M059J (cell line): ENCODE measurements at regions not wholly inside any gene's neighbourhood (a gene's known extent, or its start where the extent isn't known, plus 50 kb on each side); places are given as distances from the start of the nearest gene placed in this dataset.

Experiments
- DNase-seq: peaks from one replicate; pipeline ENCODE4 v3.0.0-alpha.2; 2012; ENCODE audit warnings: low read depth

GRCh38 chr19:16022681-16023080 is 53.6 kb upstream of the TPM4 start:
- no peak for DNase-seq

DNA sequence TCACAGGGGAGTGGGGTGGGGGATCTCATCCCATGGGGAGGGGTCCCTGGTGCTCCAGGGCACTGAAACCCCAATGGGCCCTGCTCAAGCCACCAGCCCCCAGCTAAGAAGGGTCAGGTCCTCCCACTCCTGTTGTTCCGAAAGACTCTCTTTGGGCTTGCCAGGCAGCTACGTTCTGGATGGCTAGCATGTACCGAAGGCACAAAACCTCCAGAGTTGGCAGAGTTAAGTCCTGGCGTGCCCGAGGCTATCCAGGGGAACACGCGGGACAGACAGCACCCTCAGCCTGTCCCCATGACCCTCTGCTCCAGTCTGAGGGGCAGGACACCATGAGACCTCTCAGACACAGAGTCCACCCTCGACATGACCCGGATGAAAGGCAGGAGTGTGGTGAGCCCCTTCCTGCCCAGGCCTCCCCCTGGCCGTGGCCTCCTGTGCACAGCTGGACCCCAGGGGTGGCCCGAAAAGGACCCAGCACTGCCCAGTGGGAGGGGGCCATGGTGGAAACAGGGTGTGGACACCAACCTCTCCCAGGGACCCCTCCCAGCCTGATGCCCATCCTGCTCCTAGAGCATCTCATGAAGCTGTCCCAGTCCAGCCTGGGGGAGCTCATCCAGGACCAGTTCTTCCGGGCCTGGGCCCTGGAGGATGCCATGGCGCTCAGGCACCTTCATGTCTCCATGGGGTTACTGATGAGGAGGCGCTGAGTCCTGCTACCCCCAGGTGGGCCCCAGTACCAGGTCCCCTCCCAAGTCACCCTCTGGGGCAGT is 53.0 kb upstream of the TPM4 start:
- DNase-seq, result no peak

DNA sequence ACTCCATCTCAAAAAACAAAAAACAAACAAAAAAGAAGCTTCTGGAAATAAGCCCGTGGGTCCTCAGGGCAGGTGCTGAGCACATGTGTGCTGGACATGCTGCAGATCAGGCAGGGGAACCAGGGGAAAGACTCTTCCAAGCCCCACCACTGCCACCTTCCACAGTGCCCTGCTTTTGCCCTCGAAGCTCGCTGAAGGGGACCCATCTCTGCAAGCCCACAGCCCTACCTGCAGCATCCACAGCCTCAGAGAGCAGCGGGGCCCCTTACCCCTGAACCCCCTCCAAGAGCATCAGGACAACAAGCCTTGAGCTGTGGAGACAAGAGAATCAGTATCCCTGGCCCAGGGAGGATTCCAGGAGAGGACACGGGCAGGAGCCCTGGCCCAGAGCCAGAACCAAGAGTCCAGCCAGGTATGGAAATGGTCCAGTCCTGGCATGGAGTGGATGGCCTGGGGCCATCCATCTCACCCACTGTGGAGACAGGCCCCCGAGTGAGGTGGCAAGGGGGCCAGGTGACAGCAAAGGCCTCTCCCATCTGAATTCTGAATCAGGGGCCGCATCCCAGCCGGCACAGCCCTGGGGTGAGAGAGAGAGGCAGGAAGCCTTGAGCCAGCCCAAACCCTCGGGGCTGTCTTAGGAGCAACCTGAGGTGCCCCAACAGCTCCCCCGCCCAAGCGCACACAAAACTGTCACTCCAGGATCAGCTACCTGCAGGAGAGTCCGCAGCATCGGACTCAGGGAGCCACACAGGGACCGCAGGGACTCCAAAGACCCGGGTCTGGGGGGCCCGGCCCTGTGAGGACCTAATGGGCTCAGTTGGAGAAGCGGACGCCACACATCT is 51.8 kb upstream of the TPM4 start:
- no peak for DNase-seq

DNA sequence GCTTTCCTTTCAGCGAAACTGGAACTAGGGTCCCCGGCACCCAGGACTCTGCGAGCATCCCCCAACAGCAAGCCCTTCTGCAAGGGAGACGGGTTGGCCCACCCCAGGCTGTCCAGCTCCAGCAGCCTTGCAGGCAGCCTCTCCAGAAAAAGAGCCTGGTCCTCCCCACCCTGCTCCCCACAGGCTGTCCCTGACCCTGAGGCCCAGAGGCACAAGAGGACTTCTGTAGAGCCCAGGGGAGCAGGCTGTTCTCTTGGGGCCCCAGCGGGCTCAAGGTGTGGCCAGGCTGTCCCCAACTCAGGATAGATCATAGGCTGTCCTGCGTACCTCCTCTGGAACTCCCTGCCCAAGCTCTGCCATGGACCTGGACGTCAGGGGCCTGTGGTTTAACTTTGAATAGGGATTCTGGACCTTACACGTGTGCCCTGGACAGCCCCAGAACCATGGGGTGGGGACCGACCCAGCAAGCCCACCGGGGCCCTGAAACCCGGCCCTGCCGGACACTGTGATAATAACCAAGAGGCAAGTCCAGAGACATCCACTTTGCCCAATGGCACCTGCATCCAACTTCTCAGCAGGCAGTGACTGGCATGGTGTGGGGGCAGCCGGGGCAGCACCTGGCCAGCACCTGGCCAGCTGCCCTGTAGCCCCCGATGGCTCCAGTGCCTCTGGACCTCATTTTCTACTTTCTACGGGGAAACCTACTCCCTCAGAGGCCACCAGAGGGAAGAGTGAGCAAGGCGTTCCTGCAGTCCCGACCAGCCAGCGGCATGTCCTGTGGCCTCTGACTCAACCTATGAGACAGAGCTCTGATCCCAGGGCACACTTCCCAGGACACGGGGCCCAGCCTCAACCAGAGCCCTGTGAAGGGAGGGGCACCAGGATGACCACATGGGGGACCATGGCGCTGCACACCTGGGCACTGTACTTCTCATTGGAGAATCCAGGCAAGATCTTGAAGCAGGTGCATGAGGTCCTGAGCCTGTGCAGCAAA is 50.9 kb upstream of the TPM4 start:
- DNase-seq, result peak; percentile 84

DNA sequence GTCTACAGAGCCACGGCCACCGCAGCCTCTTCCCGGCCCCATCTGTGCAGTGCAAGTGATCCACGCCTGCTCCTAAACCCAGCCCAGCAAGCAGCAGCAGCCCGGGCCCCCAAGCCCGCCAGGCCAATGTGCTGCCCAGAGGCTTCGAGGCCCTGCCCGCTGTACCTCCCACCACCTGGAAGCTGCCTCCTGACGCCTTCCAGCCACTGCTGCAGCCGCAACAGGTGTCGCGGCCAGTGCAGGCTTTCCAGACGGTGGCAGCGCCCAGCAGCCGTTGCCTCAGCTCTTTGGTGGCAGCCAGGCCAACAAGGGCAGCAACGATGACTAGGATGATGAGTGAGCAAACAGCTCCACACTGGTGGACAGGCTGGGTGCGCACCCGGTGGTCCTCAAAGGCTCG is 50.2 kb upstream of the TPM4 start:
- no peak for DNase-seq
